HG03097 (cell line): ENCODE measurements at regions not wholly inside any gene's neighbourhood (a gene's known extent, or its start where the extent isn't known, plus 50 kb on each side); places are given as distances from the start of the nearest gene placed in this dataset.

Experiments
- ATAC-seq: cut with Tn5 transposase; IDR thresholded peaks from one replicate; pipeline ENCODE4 v1.9.1; 2021; ENCODE audit not compliant: unreplicated experiment, low FRiP score

DNA sequence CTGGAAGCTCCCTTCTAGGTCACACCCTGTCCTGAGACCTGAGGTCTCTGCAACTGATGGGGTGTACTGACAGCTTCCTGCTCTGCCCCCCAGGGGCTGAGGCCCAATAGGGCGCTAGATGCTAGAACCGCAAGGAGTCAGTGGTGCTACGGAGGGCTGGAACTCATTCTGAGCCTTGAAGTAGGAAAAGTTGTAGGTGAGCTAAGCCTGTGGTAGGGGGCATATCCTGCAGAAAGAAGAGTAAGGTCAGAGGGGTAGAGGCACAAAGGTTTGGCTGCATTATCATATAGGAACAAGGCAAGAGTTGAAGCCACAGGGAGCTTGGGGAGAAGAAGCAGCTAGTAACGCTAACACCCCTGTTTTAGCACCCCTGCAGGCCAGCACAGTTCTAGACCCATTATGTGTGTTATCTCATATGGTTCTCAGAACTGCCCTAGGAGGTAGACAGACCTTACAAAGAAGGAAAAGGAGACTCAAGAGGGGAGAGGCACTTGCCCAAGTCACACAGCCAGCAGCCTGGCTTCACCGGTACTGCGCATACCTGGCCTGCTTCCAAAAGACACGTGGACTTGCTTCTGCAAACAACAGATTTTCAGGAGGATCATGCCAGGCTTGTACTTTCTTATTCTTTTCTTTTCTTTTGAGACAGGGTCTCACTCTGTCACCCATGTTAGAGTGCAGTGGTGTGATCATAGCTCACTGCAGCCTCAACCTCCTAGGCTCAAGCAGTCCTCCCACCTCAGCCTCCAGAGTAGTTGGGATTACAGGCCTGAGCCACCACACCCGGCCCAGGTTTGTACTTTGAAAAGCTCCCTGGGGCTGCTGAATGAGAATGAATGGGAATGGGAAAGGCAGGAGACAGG lies 156.1 kb downstream of the MRPL14 start:
- no peak for ATAC-seq

DNA sequence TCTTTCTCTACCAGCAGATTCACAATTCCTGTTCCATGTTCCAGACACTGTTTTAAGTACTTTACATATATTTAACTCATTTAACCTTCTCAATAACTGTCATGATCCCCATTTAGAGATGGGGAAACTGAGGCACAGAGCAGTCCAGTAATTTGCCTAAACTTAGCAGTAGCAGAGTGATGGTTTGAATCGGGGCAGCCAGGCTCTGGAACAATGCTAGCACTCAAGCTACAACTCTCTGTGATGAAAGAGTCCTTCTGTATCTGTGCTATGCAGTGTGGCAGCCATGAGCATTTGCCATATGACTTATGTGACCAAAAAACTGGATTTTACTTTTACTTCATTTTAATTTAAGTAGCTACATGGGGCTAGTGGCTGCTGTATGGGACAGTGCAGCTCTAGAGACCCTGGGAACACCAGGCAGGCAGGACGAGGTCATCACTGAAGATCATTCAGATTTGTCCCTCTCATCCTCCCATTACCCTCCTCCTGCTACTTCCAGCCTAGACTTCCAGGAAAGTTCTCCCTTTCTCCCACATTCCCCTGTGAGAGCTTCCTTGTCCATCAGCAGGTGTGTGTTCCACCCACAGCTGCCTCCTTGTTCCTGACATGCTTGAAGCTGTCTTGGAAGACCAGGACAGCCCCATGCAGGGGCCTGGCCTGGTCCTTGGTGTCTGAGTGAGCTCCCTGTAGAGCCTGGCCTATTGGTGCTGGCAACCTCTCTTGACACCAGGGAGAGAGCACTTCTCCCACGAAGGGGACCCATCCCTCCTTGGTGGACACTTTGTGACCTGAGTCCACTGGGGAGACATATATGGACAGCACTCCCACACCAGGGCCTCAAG lies 157.0 kb downstream of the MRPL14 start:
- no peak for ATAC-seq

DNA sequence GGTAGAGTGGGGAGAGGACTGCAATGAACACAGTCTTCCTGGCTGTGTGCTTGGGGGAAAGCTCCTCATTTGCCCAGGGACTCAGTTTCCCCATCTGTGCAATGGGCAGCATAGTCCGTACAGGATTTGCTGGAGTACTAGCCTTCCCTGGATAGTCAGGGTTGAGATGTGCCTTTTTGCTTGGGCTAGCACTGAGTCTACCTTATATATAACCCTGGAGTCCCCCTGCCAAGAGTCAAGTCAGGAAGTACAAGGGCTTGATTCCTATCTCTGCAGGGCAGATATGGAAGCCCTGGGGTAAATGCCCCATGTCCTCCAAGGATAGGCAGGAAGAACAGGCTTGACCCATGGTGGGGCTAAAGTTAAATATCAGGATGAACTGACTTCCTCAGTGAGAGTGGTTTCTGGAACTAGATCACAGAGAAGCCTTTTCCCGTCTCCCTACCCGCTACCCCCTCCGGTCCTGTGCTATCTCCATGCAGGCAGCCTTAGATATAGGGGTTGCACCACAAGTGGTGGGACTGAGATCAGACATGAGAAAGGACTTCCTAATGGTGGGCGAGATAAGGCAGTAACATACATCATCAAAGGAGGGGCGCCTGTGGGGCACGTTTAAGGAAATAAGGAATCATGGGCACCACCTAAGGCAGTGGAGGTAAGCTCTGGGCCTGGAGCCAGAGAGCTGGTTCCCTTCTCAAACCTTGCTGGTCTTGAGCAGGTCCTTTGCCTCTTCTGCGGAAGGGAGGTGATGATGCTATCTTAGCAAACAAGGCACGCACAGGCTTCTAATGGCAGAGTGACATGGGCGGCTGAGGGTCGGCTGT lies 157.9 kb downstream of the MRPL14 start:
- ATAC-seq, result no peak

DNA sequence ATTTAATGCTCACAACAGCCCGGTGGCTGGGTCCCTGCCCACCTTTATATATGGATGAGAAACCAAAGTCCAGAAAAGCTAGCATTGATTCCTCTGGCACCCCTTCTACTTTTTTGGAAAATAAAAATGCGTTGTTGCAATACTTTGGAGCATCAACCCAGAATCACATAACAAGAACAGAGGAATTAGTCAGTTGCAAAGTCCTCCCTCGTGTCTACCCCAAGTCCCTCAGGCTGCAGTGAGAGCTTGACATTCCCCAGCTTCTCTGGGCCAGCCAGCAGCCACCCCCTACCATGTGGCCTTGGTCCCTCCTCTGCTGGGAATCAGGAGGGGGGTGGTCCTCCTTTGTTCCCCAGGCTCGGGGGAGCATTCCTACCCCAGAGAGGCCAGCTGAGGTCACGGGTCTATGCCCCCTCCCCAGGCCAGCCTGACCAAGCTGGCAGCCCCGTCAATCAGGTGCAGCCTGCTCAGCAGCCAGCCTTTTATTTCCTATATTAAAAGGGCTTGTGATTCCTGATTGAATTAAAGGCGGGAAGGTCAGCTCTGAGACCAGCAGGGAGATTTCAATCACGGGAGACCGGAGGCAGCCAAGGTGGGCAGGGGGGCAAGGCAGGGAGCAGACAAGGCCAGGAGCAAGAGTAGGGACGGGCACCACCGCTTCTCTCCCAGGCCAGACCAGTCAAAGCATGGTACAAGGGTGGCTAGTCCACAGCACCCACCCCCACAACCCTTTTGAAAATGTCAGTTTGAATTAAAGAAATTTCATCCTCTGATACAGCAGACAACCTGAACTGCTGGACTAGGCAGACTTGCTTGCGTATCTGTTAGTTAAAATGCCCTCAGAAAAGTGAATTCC lies 158.9 kb downstream of the MRPL14 start:
- ATAC-seq, result no peak

DNA sequence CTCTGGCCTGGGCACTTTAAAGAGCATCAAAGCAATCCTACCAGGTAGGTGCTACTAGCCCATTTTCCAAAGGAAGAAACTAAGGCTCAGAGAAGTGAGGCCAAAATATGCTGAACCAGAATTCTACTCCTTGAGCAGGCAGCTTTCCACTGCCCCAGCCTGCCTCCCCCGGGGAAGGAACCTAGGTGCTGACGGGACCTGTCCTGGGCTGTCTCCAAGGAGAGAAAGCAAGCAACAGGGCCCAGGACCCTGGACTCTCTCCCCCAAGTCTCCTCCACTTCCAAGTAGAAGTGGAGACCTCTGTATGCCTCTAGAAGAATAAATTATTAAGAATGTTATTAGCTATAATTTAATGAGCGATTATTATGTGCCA lies 159.5 kb downstream of the MRPL14 start:
- ATAC-seq, result no peak

DNA sequence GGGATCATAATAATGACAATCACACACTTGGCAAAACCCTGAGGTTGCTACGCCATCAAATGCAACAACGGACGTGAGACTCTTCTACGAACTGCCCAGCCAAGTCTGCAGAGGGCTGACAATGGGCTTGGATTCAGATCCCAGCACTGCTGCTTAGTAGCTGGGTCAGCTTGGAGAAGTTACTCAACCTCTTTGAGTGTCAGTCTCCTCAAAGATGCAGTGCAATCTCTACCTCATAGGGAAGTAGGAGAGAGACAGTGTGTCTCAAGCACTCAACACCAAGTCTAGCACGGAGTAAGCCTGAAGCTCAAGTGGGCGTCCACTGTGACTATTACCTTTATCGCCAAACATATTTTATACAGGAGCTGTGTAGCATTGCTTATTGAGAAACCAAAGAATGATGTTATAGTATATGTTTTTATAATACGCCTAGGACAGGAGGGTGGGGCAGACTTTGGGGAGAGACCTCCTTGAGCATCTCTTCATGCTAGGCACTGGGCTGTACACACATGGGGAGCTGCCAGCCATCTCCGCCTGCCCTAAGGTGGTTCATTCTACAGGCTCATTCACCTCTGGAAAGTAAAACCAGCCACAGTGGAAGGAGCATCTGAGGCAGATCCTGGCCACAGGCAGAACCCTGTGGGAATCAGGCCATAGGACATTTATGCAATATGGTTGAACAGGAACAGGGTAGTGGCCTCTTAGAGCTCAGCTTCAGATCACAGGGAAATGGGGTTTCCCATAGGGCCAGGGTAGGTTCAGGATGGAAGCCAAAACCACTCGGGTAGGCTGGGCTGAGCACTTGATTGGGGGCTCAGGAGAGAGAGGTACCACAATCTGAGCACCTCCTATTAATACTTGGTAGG lies 160.2 kb downstream of the MRPL14 start:
- no peak for ATAC-seq

DNA sequence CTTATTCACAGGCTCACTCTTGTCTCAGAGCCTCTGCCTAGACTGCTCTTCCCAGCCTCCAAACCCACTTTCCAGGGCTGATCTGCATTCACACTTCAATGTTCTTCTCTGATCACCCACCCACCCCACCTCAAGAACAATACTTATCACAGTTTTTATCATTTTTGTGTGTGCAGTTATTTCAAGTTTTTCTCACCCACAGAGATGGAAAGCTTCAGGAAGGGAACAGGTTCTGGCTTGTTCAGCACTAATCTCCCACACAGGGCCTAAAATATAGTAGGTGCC lies 160.9 kb downstream of the MRPL14 start:
- no peak for ATAC-seq

DNA sequence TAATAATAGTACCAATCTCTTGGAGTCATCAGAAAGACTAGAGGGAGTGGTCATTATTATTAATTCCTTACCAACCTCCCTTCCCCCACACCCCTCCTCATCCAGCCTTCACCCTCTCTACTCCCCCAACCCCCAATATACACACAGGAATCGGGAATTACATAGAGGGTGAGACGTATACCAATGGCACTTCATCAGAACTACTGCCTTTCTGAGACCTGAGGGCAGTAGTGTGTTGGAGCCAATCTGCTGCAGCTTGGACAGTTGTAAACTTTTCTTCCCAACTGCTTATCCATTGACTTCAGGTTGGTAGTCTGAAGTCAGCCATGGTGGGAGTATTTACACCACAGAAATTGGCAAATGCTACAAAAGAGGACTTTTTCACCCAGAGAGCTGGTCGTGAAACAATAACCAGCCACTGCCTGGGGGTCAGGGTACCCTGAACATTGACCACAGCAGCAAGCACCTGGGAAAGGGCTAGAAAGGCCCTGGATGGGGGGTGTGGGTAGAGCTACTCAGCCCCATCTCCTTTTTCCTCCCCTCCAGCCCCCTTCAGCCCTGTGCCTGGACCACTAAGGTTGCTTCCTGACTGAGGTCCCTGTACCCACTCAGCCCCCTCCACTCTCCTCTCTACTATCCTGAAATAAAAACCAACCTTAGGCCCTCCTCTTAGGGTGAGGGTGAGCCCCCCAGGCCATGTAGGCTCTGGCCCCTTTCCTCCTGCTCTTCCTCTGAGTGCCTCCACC lies 161.5 kb downstream of the MRPL14 start:
- ATAC-seq, result no peak

DNA sequence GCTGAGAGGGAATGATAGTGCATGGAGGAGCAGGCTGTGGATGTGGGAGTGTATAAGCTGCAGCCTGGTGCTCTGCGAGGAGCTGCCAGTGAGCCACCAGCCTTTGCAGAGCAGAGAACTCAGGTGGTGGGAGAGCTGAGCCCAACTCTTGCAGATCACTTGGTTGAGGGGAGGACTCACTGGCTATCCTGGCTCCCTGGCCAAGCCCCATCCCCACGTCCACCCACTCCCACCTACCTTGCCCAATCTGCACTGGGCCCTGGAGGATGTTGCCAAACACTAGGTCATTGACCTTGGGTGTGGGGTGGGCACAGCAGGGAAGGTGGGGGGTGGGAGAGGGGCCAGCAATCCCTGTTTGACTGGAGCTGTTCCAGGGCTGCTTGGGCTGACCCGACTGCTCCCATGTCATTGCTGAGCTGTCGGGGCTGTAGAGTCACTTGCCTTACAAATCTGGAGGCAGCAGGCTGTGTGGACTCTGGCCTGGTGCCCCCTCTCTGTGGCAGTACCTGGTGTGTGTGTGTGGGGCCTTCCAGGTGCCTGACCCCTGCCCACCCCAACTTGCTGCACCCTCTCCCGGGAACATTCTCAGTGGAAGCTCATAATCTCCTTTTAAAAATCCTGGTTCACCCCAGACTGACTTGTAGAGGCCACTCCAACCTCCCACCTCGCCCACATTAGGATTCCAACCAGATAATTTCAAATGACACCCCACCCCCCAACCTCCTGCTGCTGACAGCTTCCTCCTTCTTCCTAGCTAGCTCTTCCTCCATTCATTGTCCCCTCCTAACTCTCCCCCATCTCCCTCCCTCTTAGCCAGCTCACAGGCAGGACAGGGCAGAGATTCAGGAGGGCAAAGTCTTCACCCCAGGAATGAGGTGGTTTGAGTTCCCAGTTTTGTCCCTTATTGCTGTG lies 162.3 kb downstream of the MRPL14 start:
- no peak for ATAC-seq

DNA sequence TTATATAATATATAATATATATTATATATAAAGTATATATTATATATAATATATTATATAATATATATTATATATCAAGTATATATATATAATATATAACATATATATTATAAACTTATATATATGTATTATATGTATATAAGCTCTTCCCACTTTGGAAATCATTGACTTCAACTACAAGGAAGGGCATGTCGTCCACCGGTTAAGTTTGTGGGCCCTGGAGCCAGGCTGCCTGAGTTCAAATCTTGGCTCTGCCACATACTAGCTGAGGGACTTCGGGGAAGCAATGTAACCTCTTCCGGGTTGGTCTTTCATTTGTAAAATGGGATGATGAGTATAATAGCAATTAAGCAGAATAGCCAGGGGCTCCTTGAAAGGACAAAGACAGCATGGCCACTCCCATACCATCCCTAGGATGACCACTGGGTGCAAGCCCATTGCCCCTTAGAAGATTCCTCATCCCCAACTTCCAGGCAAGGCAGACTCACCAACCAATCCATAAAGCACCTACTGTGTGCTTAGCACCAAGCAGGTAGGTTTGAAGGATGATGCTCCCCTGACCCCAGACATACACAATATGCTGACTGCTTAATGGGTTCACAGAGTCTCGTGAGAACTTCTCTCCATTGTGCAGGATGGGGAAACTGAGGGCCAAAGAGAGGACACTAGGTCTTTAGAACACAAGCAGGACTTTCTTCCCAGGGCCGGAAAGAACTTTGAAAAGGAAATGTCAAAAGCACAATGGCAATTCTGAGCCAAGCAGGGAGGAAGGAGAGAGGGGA lies 163.2 kb downstream of the MRPL14 start:
- ATAC-seq, result no peak

DNA sequence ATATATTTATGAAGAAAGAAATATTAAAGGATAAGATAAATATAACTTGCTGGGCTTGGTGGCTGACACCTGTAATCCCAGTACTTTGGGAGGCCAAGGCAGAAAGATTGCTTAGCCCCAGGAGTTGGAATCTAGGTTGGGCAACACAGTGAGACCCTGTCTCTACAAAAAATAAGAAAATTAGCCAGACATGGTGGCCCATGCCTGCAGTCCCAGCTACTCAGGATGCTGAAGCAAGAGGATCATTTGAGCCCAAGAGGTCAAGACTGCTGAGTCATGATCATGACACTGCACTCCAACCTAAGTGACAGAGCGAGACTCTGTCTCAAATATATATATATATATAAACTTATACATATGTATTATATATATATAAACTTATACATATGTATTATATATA lies 164.0 kb downstream of the MRPL14 start:
- no peak for ATAC-seq

DNA sequence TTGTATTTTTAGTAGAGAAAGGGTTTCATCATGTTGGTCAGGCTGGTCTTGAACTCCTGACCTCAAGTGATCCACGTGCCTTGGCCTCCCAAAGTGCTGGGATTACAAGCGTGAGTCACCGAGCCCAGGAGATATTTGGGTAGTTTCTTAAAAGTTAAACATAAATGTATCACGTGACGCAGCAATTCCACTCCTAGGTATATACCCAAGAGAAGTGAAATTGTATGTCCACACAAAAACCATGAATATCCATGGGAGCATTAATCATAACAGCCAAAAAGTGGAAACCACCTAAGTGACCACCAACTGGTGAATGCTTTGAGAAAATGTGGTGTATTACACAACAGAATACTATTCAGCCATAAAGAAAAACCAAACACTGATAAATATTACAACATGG lies 164.8 kb downstream of the MRPL14 start:
- ATAC-seq, result no peak

DNA sequence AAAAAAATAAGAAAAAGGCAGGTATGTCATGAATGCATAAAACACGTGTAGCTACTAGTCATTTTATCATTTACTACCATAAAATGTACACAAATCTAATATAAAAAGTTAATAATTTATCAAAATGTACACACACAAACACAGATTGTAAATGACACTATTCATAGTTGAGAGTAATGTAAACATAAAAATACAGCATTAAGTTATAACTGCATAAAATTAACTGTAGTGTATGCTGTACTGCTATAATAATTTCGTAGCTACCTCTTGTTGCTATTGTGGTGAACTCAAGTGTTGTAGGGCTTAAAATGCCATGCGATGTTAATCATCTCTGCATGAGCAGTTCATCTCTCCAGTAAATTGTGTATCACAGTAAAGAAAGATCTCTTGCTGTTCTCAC lies 170.0 kb downstream of the MRPL14 start:
- no peak for ATAC-seq

DNA sequence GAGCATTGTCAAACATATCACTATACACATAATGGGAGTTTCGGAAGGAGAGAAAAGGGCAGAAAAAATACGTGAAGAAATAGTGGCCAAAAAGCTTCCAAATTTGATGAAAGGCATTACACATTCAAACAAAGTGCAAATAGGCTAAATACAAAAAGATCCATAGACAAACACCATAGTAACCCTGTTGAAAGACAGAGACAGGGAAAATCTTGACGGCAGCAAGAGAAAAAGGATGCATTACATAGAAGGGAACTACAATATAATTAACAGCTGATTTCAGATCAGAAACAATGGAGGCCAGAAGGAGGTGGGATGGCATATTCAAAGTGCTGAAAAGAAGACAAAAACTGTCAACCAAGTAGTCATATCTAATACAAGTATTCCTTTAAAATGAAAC lies 170.8 kb downstream of the MRPL14 start:
- ATAC-seq, result no peak

DNA sequence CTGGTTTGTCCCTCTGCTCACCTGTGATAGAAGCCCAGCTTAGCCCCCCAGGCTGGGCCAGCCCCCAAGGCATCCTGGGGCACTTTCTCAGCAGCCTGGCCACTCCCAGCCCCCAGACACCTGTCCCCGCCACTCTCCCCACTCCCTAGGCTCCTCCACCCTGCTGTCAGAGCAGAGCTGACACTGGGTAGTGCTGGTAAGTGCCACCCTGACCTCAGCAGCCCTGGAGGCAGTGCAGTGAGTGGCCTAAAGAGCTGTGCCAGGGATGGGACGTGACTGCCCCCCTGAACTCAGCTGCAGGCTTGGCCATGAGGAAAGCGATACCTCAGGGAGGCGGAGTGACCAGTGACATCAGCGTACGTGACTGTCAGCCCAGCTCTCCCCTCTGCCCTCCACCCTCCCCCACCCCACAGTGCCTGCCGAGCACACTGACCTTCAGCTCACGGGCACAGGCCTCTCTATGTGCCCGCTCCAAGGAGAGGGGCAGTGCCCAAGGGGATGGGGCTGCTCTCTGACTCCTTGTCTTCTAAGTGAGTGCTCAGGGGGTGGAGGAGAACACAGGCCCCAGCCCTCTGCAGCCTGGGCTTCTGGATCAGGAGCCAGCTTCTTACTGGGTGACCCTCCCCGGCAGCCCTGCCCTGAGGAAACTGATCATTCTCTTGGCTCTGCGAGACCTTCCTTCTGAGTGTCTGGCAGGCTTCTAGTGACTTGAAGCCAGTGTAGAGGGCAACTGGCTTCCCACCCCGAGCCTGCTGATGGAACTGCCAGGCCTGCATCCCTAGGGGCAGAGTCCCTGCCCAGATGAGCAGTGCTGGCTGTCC lies 172.7 kb downstream of the MRPL14 start:
- ATAC-seq, result no peak

DNA sequence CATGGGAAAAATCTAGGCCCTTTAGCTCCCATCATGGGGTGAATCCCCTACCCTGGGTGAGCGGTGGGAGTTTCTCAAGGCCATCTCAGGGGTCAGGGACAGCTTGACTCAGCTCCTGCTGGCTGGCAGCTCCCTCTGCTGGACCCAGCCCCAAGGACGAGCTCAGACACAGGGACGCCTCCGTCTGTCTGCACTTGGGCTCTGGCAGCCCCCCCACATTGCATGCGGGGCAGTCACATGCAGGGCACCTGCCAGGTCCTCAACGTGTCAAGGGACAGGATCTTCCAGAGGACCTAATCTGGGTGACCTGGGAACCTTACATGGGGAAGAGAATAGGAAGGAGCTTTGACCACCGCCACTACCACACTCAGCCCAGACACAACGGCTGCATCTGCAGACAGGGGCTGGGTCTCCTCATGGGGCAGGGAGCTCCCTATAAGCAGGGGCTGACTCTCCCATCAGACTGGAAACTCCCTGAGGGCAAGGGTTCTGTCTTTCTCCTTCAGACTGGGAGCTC lies 173.4 kb downstream of the MRPL14 start:
- no peak for ATAC-seq
